ENCODE measurements at regions not wholly inside any gene's neighbourhood (a gene's known extent, or its start where the extent isn't known, plus 50 kb on each side); places are given as distances from the start of the nearest gene placed in this dataset.

DNA sequence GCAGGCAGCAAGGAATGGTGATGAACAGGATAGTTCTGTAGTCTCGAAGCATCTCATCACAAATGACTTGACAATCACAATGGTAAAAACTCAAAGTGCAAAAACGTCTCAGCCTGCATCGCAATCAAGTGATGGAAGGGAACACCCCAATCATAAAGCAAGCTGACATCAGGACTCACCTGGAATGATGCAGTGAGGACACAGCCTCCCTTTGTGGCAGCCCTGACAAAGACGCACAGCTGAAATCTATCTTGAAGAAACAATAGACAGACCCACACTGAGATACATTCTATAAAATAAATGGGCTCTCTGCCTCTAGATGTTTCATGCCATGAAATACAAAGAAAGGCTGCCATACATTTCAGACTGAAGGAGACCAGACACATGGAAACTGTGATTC lies 748.0 kb upstream of the IGFBP3 start:
- H3K27ac Mint-ChIP-seq, result no peak overlapping the region
- H3K9me3 Mint-ChIP-seq, result peaks cover 2% of the 10 kb centered on the region
- H3K27me3 Mint-ChIP-seq, result no peaks in the 10 kb centered on the region
- no peak for DNase-seq
- H3K4me1 Mint-ChIP-seq, result no peaks in the 10 kb centered on the region
- H3K36me3 Mint-ChIP-seq, result no peaks in the 10 kb centered on the region
- no peak overlapping the region for H3K4me3 Mint-ChIP-seq

DNA sequence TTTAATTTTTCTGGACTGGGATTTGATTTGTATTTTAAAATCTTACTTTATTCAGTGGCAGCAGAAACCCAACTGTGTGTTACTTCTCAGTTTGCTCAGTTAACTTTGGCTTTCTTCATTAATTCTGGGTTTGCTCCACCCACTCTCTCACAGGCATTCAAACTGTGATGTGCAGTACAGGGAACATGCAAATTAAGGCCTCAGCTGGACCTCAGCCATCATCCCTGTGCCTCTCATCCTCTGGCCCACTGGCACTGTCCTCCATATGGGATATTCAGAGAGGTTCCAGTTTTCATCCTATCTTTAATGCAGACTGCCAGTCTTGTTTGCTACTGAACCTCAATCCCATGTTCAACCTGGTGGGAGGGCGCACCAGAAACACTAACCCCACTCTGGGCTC lies 743.4 kb upstream of the IGFBP3 start:
- Mint-ChIP-seq H3K36me3 (no peaks in the 10 kb centered on the region), H3K9me3 (peaks cover 2% of the 10 kb centered on the region), H3K4me1 (no peaks in the 10 kb centered on the region), H3K4me3 (no peak overlapping the region), H3K27ac (no peak overlapping the region), H3K27me3 (no peaks in the 10 kb centered on the region)
- DNase-seq, result no peak

DNA sequence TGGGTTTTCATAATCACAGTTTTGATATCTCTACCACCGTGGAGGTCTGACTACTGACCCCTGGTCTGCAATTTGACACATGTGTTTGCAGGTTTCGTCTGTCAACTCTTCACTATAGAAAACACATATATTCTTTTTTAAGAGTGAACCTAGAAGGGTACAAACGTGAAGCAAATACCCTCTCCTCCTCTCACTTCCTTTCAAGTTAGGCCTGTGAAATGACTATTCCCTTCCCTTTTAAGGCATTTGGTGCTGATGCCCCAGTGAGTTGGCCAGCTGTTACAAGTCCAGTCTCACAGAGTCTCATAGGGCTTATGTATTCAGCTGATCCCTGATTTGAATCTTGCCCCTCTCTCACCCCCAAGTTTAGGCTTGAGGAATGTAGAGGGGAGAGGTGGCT lies 742.0 kb upstream of the IGFBP3 start:
- no peaks in the 10 kb centered on the region for H3K36me3 Mint-ChIP-seq
- peaks cover 2% of the 10 kb centered on the region for H3K9me3 Mint-ChIP-seq
- H3K4me1 Mint-ChIP-seq, result no peaks in the 10 kb centered on the region
- no peak for DNase-seq
- H3K27ac Mint-ChIP-seq, result no peak overlapping the region
- H3K27me3 Mint-ChIP-seq, result no peaks in the 10 kb centered on the region
- no peak overlapping the region for H3K4me3 Mint-ChIP-seq

DNA sequence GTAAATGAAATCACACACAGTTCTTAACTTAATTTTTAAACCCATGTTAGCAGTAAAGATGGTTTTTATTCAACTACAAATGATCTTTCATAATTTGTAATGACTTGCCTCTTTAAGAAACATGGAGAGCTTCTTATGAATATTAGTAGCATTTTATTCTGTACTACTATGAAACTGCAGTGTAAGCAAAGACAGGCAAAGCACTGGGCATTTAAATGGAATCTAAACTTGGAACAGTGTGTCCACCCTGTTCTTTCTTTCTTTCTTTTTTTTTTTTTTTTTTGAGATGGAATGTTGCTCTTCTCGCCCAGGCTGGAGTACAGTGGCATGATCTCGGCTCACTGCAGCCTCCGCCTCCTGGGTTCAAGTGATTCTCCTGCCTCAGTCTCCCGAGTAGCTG lies 740.4 kb upstream of the IGFBP3 start:
- no peak overlapping the region for H3K4me3 Mint-ChIP-seq
- no peak for DNase-seq
- no peak overlapping the region for H3K27ac Mint-ChIP-seq
- no peaks in the 10 kb centered on the region for H3K27me3 Mint-ChIP-seq
- H3K36me3 Mint-ChIP-seq, result no peaks in the 10 kb centered on the region
- H3K4me1 Mint-ChIP-seq, result no peaks in the 10 kb centered on the region
- H3K9me3 Mint-ChIP-seq, result peaks cover under 1% of the 10 kb centered on the region

DNA sequence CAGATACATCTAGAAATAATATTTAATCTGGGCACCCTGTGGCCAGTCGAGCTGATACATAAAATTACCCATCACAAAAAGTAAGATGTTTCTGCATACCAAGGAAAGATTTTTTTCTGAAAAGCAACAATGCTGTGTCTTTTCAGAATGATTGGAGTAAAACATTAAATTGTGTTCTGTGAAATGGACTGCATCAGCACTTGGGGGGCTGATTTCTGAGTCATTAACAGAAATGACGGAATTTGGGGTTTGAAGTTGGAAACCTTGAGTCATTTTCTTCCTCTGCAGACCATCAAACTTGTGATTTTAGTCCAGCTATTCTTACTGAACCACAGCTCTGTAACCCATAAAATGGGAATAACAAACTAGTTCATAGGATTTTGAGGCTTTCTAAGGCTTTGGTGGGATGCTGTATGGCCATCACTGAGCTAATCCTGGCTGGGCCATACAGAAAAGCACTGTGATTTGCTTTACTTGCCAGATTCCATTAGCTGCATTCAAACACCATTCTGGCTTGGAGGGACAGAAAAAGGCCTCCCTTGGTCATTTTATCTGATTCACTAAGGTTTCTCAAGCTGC lies 739.4 kb upstream of the IGFBP3 start:
- H3K9me3 Mint-ChIP-seq, result no peaks in the 10 kb centered on the region
- no peaks in the 10 kb centered on the region for H3K27me3 Mint-ChIP-seq
- H3K4me3 Mint-ChIP-seq, result no peak overlapping the region
- H3K4me1 Mint-ChIP-seq, result no peaks in the 10 kb centered on the region
- H3K27ac Mint-ChIP-seq, result no peak overlapping the region
- no peaks in the 10 kb centered on the region for H3K36me3 Mint-ChIP-seq
- no peak for DNase-seq

DNA sequence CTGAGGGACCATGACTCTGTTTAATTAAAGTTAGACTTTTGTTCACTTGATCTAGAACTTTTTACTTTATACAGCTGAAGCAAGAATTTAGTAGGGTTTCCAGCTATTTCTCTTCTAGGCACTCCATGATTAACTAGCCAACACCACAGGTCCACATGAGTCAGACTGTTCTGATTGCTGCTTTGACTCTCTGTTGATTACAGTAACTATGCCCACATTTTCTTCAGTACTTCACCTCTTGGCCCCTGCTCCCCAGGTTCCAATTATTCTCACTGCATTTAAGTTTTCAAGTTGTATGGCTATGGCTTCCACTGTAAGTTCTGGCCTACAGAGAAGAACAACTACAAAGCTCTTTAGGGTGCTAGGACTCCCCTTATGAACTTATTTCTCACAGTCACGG lies 737.2 kb upstream of the IGFBP3 start:
- no peak for DNase-seq
- no peaks in the 10 kb centered on the region for H3K27me3 Mint-ChIP-seq
- no peak overlapping the region for H3K4me3 Mint-ChIP-seq
- no peaks in the 10 kb centered on the region for H3K36me3 Mint-ChIP-seq
- no peaks in the 10 kb centered on the region for H3K4me1 Mint-ChIP-seq
- H3K9me3 Mint-ChIP-seq, result no peaks in the 10 kb centered on the region
- H3K27ac Mint-ChIP-seq, result no peak overlapping the region

DNA sequence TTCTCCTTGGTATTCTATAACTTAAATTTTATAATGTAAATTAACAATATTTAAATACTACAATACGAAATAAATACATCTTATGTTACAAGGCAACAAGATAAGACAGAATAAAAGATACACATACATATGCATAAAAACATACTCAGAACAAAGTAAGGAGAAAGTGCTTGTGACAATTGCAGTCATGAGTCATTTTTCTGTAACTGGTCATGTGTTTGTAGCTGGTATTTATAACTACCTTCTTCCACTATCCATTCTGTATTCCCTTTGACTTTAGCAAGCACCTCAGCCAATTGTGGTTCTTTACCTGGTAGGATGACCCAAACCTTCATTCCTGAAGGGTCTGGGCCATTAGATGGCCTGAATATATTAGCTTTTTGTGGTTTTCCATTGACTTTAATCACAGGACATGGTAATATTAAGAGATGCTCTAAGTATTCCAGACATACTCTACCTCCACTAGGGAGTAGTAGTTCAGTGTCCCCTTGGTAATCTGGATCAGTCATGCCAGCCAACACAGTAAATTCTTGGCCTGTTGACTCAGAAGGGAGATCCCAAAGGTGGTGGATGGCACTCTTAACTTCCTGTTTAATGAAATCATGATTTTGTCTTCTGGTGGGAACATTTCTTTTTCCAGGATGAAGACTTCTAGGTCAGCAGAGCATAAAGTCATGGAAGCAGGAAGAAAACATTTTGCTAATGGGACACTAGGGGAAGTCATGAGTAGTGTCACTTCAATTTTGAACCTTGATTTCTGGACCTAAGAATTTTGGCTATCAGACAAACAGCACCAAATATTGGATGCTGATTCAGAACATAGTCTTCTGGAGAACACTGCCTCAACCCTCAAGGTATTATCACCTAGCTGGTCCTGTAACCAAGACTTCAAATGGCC lies 733.7 kb upstream of the IGFBP3 start:
- no peaks in the 10 kb centered on the region for H3K36me3 Mint-ChIP-seq
- no peaks in the 10 kb centered on the region for H3K4me1 Mint-ChIP-seq
- peaks cover 2% of the 10 kb centered on the region for H3K9me3 Mint-ChIP-seq
- H3K27ac Mint-ChIP-seq, result no peak overlapping the region
- no peak for DNase-seq
- H3K27me3 Mint-ChIP-seq, result peaks cover 4% of the 10 kb centered on the region
- no peak overlapping the region for H3K4me3 Mint-ChIP-seq

DNA sequence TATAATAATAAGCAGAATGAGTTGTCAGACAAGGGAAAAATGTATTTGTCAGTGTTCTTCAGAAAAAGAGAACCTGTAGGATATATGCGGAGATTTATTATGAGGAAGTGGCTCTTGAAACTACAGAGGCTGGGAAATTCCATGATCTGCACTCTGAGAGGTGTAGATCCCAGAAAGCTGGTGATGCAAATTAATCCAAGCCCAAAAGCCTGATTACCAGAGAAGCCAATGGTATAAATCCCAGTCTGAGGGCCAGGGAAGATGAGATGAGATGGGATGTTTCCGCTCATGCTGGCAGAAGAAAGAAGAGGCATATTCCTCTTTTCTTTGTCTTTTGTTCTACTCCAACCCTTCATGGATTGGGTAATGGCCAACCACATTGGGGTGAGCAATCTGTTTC lies 732.8 kb upstream of the IGFBP3 start:
- H3K9me3 Mint-ChIP-seq, result peaks cover 2% of the 10 kb centered on the region

DNA sequence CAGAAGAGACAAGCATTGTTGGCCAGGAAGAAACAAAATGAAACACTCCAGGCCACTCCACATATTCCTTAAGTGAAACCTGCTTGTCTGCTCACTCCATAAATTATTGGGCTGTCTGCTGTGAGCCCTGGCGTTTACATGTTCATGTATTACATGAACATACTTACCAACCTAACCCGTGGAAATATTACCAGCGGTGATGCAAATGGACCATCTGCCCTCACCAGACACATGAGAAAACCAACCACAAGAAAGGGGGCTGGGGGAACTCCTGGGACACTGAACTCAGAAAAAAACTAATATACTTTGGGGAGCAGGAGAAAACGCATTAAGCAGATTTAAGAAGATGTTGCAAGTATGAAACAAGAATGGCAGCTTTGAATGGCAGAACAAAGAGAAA lies 731.2 kb upstream of the IGFBP3 start:
- no peak for DNase-seq
- Mint-ChIP-seq H3K9me3 (peaks cover 4% of the 10 kb centered on the region), H3K27ac (no peak overlapping the region), H3K4me3 (no peak overlapping the region), H3K36me3 (no peaks in the 10 kb centered on the region), H3K27me3 (peaks cover 4% of the 10 kb centered on the region), H3K4me1 (no peaks in the 10 kb centered on the region)

More for the DNA sequence above, 732.8 kb upstream of the IGFBP3 start:
- peaks cover 4% of the 10 kb centered on the region for H3K27me3 Mint-ChIP-seq
- H3K27ac Mint-ChIP-seq, result no peak overlapping the region
- H3K4me1 Mint-ChIP-seq, result no peaks in the 10 kb centered on the region
- no peaks in the 10 kb centered on the region for H3K36me3 Mint-ChIP-seq
- no peak for DNase-seq
- H3K4me3 Mint-ChIP-seq, result no peak overlapping the region

DNA sequence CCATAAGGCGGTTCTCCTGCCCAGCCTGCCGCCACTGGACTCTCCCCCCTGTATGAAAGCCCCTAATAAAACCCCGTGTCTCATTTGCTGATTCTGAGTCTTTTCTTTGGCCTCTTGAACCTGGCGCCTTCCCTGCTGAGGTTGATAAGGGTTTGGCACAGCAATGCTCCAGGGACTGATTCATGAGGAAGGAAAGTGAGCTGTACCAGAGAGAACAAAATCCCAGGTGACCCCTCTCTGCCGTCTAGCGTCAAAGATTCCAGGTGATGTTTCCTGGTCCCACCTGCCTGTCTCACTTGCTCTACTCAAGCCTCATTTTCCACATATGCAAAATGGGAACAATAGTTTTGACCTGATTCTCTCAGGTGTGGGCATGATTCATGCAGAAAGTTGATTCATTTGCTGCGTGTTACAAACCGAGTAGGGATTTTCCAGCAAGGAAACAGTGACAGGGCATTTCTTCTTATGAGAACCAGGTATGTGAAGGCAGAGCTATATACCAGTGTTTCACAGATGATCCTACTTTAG lies 730.6 kb upstream of the IGFBP3 start:
- Mint-ChIP-seq H3K27me3 (peaks cover 4% of the 10 kb centered on the region), H3K4me1 (no peaks in the 10 kb centered on the region), H3K27ac (no peak overlapping the region), H3K4me3 (no peak overlapping the region), H3K36me3 (no peaks in the 10 kb centered on the region), H3K9me3 (peaks cover 4% of the 10 kb centered on the region)
- DNase-seq, result no peak

DNA sequence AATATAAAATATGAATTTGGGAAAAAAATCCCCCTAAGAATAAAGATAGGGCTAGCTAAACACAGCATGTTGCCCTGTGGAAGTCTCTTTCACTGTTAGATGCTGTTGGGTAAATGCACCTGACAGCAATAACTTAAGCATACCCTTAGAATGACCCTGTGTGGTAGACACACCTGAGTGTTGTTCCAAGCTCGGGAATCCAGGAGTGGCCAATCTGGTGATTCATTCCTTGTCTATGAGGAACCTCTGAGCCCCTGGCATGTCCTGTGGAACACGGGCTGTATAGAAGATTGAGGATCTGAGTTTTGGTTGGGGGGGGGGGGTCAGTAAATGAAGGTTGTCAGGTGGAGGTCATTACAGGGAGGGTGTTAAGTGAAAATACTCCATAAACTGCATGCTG lies 730.0 kb upstream of the IGFBP3 start:
- Mint-ChIP-seq H3K4me1 (no peaks in the 10 kb centered on the region), H3K9me3 (peaks cover 4% of the 10 kb centered on the region), H3K36me3 (no peaks in the 10 kb centered on the region), H3K27ac (no peak overlapping the region), H3K4me3 (no peak overlapping the region), H3K27me3 (peaks cover 4% of the 10 kb centered on the region)
- DNase-seq, result no peak

DNA sequence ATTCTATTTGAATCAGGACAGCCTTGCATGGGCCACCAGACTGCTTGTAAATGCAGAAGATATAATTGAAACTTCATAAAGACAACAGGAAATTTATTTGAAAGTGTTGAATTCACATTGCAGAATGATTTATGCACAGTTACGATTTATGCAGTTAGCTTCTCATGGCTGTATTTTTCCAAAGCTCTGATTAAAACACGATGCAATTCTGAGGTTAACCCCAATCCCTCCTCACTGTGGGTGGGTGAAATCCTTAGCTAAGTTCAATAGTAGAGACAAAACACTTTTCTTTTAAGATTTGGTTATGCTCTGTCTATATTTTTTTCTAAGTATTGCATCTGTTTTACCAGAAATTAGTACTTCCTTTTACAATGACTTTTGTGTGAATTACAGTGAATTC lies 728.8 kb upstream of the IGFBP3 start:
- Mint-ChIP-seq H3K36me3 (no peaks in the 10 kb centered on the region), H3K4me1 (no peaks in the 10 kb centered on the region), H3K27me3 (peaks cover 4% of the 10 kb centered on the region), H3K4me3 (no peak overlapping the region), H3K9me3 (peaks cover 4% of the 10 kb centered on the region), H3K27ac (no peak overlapping the region)
- no peak for DNase-seq

DNA sequence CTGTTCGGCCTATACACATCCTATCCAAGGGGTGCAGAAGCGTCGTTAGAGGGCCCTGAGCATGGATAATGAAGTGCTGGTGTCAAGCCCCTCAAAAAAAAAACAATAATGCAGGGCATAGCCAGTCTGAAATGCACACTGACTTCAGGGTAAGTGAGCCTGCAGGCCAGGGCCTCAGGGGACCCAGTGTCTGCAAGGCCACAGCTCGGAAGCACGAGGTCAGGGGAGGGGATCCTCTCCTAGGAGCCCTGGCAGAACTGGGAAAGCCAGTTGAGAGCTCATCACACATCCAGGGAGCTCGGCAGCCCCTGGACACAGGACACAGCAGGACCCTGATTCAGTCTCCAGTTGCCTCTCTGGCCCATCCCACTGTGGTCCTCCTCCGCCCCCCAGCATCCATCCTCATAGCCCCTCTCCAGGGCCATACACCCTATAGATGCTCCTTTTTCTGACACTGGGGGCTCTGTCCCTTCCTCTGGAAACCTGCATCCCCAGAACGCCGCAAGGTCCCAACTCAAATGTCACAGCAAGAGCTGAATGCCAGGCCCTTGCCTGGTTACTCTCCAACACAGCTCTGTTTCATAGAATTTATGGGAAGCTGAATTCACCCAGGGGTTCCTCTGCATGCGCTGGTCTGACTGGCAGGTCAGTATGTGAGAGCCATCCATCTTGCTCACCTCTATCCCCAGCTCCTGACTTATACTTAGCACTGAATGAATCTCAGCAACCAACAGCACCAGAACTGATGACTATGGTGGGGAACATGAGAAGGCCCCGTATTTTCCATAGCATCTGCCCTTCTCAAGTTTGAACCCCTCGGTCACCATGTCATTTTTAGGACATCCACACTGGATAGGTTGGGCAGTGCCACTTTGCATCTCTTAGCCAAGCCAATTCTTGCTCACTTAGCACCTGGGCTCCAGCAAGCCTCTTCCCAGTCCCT lies 717.0 kb upstream of the IGFBP3 start:
- H3K27me3 Mint-ChIP-seq, result no peaks in the 10 kb centered on the region
- no peak overlapping the region for H3K27ac Mint-ChIP-seq
- no peaks in the 10 kb centered on the region for H3K9me3 Mint-ChIP-seq
- no peak overlapping the region for H3K4me3 Mint-ChIP-seq
- no peaks in the 10 kb centered on the region for H3K4me1 Mint-ChIP-seq
- no peaks in the 10 kb centered on the region for H3K36me3 Mint-ChIP-seq
- no peak for DNase-seq

DNA sequence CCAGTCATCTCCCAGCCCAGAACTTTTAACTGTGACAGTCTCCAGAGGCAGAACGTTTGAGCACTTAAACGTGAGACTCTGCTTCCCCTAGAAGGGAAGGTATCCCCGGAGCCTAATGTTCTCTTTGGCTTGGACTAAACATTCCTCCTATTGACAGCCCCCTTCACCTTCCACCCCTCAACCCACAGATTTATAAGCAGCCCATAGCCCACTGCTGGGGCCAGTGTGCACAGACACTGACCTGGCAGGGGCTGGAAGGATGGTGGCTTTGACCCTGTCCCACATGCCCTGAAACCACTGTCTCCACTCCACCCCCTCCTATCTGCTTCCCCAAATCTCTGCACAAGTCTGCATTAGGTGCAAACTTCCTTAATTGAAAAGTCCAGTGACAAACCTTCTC lies 715.0 kb upstream of the IGFBP3 start:
- no peaks in the 10 kb centered on the region for H3K4me1 Mint-ChIP-seq
- DNase-seq, result no peak
- no peak overlapping the region for H3K27ac Mint-ChIP-seq
- no peak overlapping the region for H3K4me3 Mint-ChIP-seq
- H3K36me3 Mint-ChIP-seq, result no peaks in the 10 kb centered on the region
- H3K27me3 Mint-ChIP-seq, result peaks cover 4% of the 10 kb centered on the region
- H3K9me3 Mint-ChIP-seq, result peaks cover 2% of the 10 kb centered on the region

DNA sequence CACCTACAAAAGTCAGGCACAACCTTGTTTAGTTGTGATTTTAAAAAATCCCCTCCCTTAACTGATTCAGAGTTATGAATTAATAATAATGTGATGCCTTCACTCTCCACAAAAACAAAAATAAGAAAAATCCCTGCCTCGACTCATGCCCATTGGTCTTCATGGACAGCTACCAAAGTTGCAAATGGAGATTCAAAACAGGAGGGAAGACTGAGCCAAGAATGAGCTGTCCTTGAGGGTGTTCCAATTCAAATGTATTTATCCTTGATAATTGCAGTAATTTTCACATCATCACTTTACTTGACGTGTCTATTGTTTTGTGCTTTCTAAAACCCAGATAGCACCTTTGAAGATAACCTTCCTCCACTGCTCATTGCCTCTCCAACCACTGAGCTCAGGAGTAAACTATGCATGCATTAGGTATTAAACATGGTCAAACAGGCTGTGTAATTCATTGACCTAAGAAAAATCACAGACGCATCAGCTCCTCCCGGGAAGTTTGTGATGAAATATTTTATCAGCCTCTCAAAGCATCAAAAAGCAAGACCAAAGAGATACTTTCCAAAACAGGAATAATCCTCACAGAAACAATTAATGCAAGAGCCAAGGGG lies 712.7 kb upstream of the IGFBP3 start:
- peaks cover 4% of the 10 kb centered on the region for H3K27me3 Mint-ChIP-seq
- no peaks in the 10 kb centered on the region for H3K36me3 Mint-ChIP-seq
- no peaks in the 10 kb centered on the region for H3K4me1 Mint-ChIP-seq
- H3K4me3 Mint-ChIP-seq, result no peak overlapping the region
- DNase-seq, result no peak
- H3K27ac Mint-ChIP-seq, result no peak overlapping the region
- peaks cover 2% of the 10 kb centered on the region for H3K9me3 Mint-ChIP-seq
